Caco-2 (cell line): ENCODE measurements at regions not wholly inside any gene's neighbourhood (a gene's known extent, or its start where the extent isn't known, plus 50 kb on each side); places are given as distances from the start of the nearest gene placed in this dataset.

Source experiments
- BruUV-seq: library from RNA; stranded (reverse); fragments of 400-500 nt; replicated peaks from 2 replicates; lab custom pipeline; 2021; lab: Mats Ljungman, UMichigan
- CTCF ChIA-PET: fragments of 300-600 bp; sonication (Branson Sonifier 250); formaldehyde crosslinking; loops from one replicate; lab custom pipeline; 2022; ENCODE audit warnings: antibody characterized with exemption; lab: Charles Lee
- POLR2A ChIA-PET: fragments of 300-600 bp; sonication (Branson Sonifier 250); formaldehyde crosslinking; loops from one replicate; lab custom pipeline; 2022; ENCODE audit warnings: antibody characterized with exemption; lab: Charles Lee
- DNase-seq, 2 experiments: peaks; one replicate each; pipeline versions ENCODE4 v3.0.0 to v3.0.0-alpha.2; 2020 to 2022
- H3K27me3 ChIP-seq: replicated peaks from 2 replicates; pipeline ENCODE4 v1.6.0; 2011; ENCODE audit warnings: low read length; ENCODE audit not compliant: control insufficient read depth, insufficient read depth
- H3K36me3 ChIP-seq: 2 replicates; pipeline ENCODE4 v1.5.1; 2011; ENCODE audit warnings: low read length; ENCODE audit not compliant: control insufficient read depth, insufficient read depth
- H3K4me1 ChIP-seq: fragments of 250-450 bp; sonication (Bioruptor Pico); 2 replicates; pipeline ENCODE4 v1.5.1; 2020; ENCODE audit warnings: mild to moderate bottlenecking
- H3K4me3 ChIP-seq: 2 replicates; pipeline ENCODE4 v1.5.1; 2011; ENCODE audit warnings: low read depth, mild to moderate bottlenecking, control low read depth, low read length
- H3K9me3 ChIP-seq: fragments of 250-450 bp; sonication (Bioruptor Pico); 2 replicates; pipeline ENCODE4 v1.5.1; 2020; ENCODE audit warnings: mild to moderate bottlenecking, moderate library complexity
- H3K27ac Mint-ChIP-seq: one replicate; pipeline ENCODE4 v1.8.0; 2022; ENCODE audit warnings: mixed read lengths; ENCODE audit not compliant: unreplicated experiment
- H3K27me3 Mint-ChIP-seq: one replicate; pipeline ENCODE4 v1.8.0; 2022; ENCODE audit warnings: mixed read lengths; ENCODE audit not compliant: insufficient read depth, unreplicated experiment
- H3K36me3 Mint-ChIP-seq: one replicate; pipeline ENCODE4 v1.8.0; 2022; ENCODE audit warnings: mild to moderate bottlenecking, mixed read lengths; ENCODE audit not compliant: insufficient read depth, unreplicated experiment
- H3K4me1 Mint-ChIP-seq: one replicate; pipeline ENCODE4 v1.8.0; 2022; ENCODE audit warnings: low read depth, mixed read lengths; ENCODE audit not compliant: unreplicated experiment
- H3K4me3 Mint-ChIP-seq: one replicate; pipeline ENCODE4 v1.8.0; 2022; ENCODE audit warnings: mild to moderate bottlenecking, moderate library complexity, mixed read lengths; ENCODE audit not compliant: unreplicated experiment
- H3K9me3 Mint-ChIP-seq: one replicate; pipeline ENCODE4 v1.8.0; 2022; ENCODE audit warnings: mixed read lengths; ENCODE audit not compliant: unreplicated experiment
- CTCF ChIP-seq, 2 experiments: fragments of 200-600 bp in 1 of 2; IDR thresholded peaks; 1 replicate in 1 of 2; 2 replicates in 1 of 2; pipeline versions ENCODE4 v1.5.1 to v1.8.0; 2011 to 2022; ENCODE audit warnings: antibody characterized with exemption in 1 of 2, control low read depth in 1 of 2, inconsistent platforms in 1 of 2, low read depth in 1 of 2, low read length in 1 of 2, mild to moderate bottlenecking in 1 of 2, moderate library complexity in 1 of 2; ENCODE audit not compliant: insufficient read depth in 1 of 2, severe bottlenecking in 1 of 2, unreplicated experiment in 1 of 2
- intact Hi-C: fragments of 100-400 bp; cut with micrococcal nuclease; formaldehyde crosslinking; loops from one replicate; pipeline ENCODE4 v1.10.0; 2022; ENCODE audit not compliant: unreplicated experiment

GRCh38 chr1:184296466-184297243, 90.2 kb upstream of the C1orf21 start:
- intact Hi-C loops, result no loop called here
- no peaks in the 10 kb centered on the region for H3K36me3 Mint-ChIP-seq
- no peak overlapping the region for H3K4me3 Mint-ChIP-seq
- H3K4me1 Mint-ChIP-seq, result no peaks in the 10 kb centered on the region
- peaks cover 13% of the 10 kb centered on the region for H3K9me3 Mint-ChIP-seq
- Histone ChIP-seq H3K4me3 (no peak overlapping the region), H3K36me3 (no peaks in the 10 kb centered on the region), H3K4me1 (no peaks in the 10 kb centered on the region), H3K9me3 (no peaks in the 10 kb centered on the region), H3K27me3 (no peaks in the 10 kb centered on the region; the same call in 1 of the 2 replicates)
- BruUV-seq, result no TSS peak
- DNase-seq, result no peak
- no peak for TF ChIP-seq CTCF (IDR thresholded peaks at IDR 0.05; ENCODE audit: insufficient read depth in 1 of 2, low read depth in 1 of 2, low read length in 1 of 2, severe bottlenecking in 1 of 2, unreplicated experiment in 1 of 2)
- H3K27me3 Mint-ChIP-seq, result peaks cover 5% of the 10 kb centered on the region
- CTCF ChIA-PET, result no interaction called here
- POLR2A ChIA-PET, result no interaction called here
- no peak overlapping the region for H3K27ac Mint-ChIP-seq

GRCh38 chr1:184297244-184297750, 89.5 kb upstream of the C1orf21 start:
- no peak overlapping the region for H3K4me3 ChIP-seq
- intact Hi-C loops, result no loop called here
- Mint-ChIP-seq H3K27me3 (peaks cover 5% of the 10 kb centered on the region), H3K9me3 (peaks cover 7% of the 10 kb centered on the region), H3K27ac (no peak overlapping the region), H3K36me3 (no peaks in the 10 kb centered on the region), H3K4me3 (no peak overlapping the region), H3K4me1 (no peaks in the 10 kb centered on the region)
- no peaks in the 10 kb centered on the region for H3K36me3 ChIP-seq
- POLR2A ChIA-PET, result no interaction called here
- no peak for TF ChIP-seq CTCF (IDR thresholded peaks at IDR 0.05; ENCODE audit: insufficient read depth in 1 of 2, low read depth in 1 of 2, low read length in 1 of 2, severe bottlenecking in 1 of 2, unreplicated experiment in 1 of 2)
- no peaks in the 10 kb centered on the region for H3K4me1 ChIP-seq
- DNase-seq, result no peak
- H3K27me3 ChIP-seq, result no peaks in the 10 kb centered on the region; the same call in 1 of the 2 replicates
- CTCF ChIA-PET, result no interaction called here
- no TSS peak for BruUV-seq
- no peaks in the 10 kb centered on the region for H3K9me3 ChIP-seq

GRCh38 chr1:184298440-184299405, 88.1 kb upstream of the C1orf21 start:
- POLR2A ChIA-PET, result no interaction called here

More at GRCh38 chr1:184298440-184299405, 88.1 kb upstream of the C1orf21 start:
- Mint-ChIP-seq H3K9me3 (peaks cover 11% of the 10 kb centered on the region), H3K36me3 (no peaks in the 10 kb centered on the region), H3K27ac (no peak overlapping the region), H3K27me3 (peaks cover 5% of the 10 kb centered on the region), H3K4me1 (no peaks in the 10 kb centered on the region), H3K4me3 (no peak overlapping the region)
- no TSS peak for BruUV-seq
- no peak for DNase-seq
- no peaks in the 10 kb centered on the region; the same call in 1 of the 2 replicates for H3K9me3 ChIP-seq
- H3K4me1 ChIP-seq, result no peaks in the 10 kb centered on the region
- no peak overlapping the region for H3K4me3 ChIP-seq
- CTCF ChIA-PET, result no interaction called here
- no peaks in the 10 kb centered on the region for H3K36me3 ChIP-seq
- intact Hi-C loops, result no loop called here
- no peaks in the 10 kb centered on the region; the same call in 1 of the 2 replicates for H3K27me3 ChIP-seq
- TF ChIP-seq CTCF (IDR thresholded peaks at IDR 0.05; ENCODE audit: insufficient read depth in 1 of 2, low read depth in 1 of 2, low read length in 1 of 2, severe bottlenecking in 1 of 2, unreplicated experiment in 1 of 2), result no peak
